GM10248 (cell line): ENCODE measurements at regions not wholly inside any gene's neighbourhood (a gene's known extent, or its start where the extent isn't known, plus 50 kb on each side); places are given as distances from the start of the nearest gene placed in this dataset.

ENCODE experiments used
- CTCF ChIA-PET: fragments of 300-600 bp; sonication (Branson Sonifier 250); formaldehyde crosslinking; extraction: SDS; loops from one replicate; lab custom pipeline; 2021; ENCODE audit warnings: antibody characterized with exemption; lab: Yijun Ruan, JAX
- POLR2A ChIA-PET: fragments of 350-650 bp; sonication (Branson Sonifier 250); formaldehyde crosslinking; extraction: SDS; loops from one replicate; lab custom pipeline; 2020; ENCODE audit warnings: antibody characterized with exemption; lab: Yijun Ruan, JAX
- DNase-seq: peaks from one replicate; pipeline ENCODE4 v3.0.0; 2012; ENCODE audit errors: extremely low spot score
- CTCF ChIP-seq: IDR thresholded peaks from 2 replicates; pipeline ENCODE4 v1.5.1; 2012; ENCODE audit warnings: mild to moderate bottlenecking, low read depth; ENCODE audit errors: extremely low read depth, missing control alignments, control extremely low read depth

GRCh38 chr14:84074626-84075025 is 1455.3 kb upstream of the FLRT2 start:
- DNase-seq = no peak
- ChIA-PET POLR2A (no interaction called here), CTCF (no interaction called here)
- TF ChIP-seq CTCF = no peak

- ChIA-PET CTCF (no interaction called here), POLR2A (no interaction called here)
- DNase-seq = no peak
- no peak for TF ChIP-seq CTCF
Observed at GRCh38 chr14:84080944-84081343, 1449.0 kb upstream of the FLRT2 start.

- ChIA-PET CTCF (no interaction called here), POLR2A (no interaction called here)
- TF ChIP-seq CTCF = no peak
- no peak for DNase-seq
Observed at GRCh38 chr14:84084056-84084630, 1445.8 kb upstream of the FLRT2 start.

- TF ChIP-seq CTCF = no peak
- DNase-seq = no peak
- CTCF ChIA-PET = no interaction called here
- POLR2A ChIA-PET = no interaction called here
Observed at GRCh38 chr14:84085493-84085892, 1444.5 kb upstream of the FLRT2 start.

GRCh38 chr14:84086714-84087113 is 1443.2 kb upstream of the FLRT2 start:
- TF ChIP-seq CTCF = no peak
- DNase-seq = no peak
- CTCF ChIA-PET = no interaction called here
- POLR2A ChIA-PET = no interaction called here

- no peak for TF ChIP-seq CTCF
- ChIA-PET POLR2A (no interaction called here), CTCF (no interaction called here)
- DNase-seq = no peak
Observed at GRCh38 chr14:84087986-84088531, 1441.9 kb upstream of the FLRT2 start.
